ENCODE measurements at regions not wholly inside any gene's neighbourhood (a gene's known extent, or its start where the extent isn't known, plus 50 kb on each side); places are given as distances from the start of the nearest gene placed in this dataset.

DNA sequence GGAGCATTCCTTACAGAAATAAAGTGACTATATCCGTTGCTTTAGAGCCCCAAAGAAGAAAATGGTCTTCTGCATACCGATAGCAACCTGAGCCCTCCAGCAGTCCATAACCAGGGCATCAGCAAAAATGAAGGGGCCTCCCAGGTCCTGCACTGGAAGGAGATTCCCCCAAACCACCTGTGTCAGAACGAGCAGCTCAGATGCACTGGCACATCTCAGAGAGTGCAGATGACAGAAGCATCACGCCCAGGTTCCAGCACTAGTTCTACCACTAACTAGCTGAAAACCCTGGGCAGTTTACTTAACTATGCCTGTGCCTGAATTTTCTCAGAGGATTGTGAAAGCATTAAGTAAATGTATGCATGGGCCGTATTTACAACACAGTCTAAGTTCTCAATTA is 466.7 kb upstream of the MYT1L start:
- TF ChIP-seq POLR2A (IDR thresholded peaks at IDR 0.05) = no peak
- TF ChIP-seq, protein P1, sequence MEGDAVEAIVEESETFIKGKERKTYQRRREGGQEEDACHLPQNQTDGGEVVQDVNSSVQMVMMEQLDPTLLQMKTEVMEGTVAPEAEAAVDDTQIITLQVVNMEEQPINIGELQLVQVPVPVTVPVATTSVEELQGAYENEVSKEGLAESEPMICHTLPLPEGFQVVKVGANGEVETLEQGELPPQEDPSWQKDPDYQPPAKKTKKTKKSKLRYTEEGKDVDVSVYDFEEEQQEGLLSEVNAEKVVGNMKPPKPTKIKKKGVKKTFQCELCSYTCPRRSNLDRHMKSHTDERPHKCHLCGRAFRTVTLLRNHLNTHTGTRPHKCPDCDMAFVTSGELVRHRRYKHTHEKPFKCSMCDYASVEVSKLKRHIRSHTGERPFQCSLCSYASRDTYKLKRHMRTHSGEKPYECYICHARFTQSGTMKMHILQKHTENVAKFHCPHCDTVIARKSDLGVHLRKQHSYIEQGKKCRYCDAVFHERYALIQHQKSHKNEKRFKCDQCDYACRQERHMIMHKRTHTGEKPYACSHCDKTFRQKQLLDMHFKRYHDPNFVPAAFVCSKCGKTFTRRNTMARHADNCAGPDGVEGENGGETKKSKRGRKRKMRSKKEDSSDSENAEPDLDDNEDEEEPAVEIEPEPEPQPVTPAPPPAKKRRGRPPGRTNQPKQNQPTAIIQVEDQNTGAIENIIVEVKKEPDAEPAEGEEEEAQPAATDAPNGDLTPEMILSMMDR (IDR thresholded peaks at IDR 0.05) = no peak

Measured in lower leg skin (tissue), 3 donors.